Activated T-cell treated with anti-CD3 and anti-CD28 coated beads, Interleukin-2, amount 50 U/mL, for 48 hours (primary cell): ENCODE measurements at regions not wholly inside any gene's neighbourhood (a gene's known extent, or its start where the extent isn't known, plus 50 kb on each side); places are given as distances from the start of the nearest gene placed in this dataset.
"Not testable (repeated sequence)": the region's sequence is repeated elsewhere in the genome, so short reads cannot be mapped to it uniquely, and the experiment has no call there.

Experiments used
- DNase-seq, 2 experiments: peaks; one replicate each; pipeline ENCODE4 v3.0.0-alpha.2; 2020

DNA sequence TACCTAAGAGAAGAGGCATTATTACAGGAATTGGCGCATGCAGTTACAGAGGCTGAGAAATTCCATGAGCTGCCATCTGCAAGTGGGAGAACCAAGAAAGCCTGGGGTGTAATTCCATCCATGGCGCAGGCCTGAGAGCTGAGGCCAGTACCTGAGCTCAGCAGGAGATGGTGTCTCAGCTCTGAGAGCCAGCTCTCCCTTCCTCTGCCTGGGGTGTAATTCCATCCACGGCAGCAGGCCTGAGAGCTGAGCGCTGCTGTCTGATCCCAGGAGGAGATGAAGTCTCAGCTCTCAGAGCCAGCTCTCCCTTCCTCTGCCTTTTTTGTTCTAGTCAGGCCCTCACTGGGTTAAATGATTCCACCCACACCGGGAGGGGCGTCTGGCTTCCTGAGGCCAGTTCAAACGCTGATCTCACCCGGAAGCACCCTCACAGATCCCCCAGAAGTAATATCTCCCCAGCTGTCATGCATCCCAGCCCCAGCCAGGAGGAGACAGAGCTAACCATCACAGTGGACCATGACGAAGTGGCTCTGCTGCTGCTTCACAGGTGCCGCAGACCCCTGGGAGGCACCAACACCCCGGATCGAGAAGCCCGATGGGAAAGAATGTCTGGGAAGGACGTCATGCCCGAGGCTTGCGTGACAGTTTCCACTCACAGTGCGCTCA, 4454.9 kb upstream of the TPTE start:
- DNase-seq = not testable (repeated sequence)

DNA sequence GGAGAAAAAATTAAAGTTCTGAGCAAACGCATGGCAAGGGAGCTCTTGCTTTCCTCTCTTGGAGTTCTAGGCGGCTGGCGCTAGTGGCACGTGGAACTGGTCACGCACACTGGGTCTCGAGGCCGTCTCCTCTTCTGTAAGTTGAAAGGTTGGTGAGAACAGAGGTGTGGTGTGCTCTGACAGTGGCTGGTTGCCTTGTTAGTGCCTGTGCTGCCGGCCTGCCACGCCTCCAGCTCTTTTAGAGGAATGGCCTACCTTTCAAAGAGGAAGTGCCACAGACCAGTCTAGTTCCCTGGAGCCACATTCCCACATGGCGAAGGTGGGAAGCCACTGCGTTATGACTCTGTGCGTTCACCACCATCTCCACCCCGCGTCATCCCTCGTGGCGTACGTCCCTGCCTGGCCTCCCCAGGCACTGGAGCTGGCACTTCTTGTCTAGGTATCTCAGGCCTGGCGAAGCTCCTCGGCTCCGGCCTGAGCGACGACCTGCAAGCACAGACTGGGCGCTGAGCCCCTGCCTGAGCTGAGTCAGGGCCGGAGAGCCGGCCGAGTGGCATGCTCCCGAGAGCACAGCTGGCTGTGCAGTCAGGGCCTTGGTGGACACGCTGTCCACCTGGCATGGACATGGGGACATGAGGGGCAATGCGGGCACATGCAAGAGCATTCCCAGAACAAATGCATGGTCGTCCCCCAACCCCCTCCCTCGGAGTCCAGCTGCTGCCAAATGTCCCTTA, 4453.1 kb upstream of the TPTE start:
- DNase-seq = not testable (repeated sequence)

DNA sequence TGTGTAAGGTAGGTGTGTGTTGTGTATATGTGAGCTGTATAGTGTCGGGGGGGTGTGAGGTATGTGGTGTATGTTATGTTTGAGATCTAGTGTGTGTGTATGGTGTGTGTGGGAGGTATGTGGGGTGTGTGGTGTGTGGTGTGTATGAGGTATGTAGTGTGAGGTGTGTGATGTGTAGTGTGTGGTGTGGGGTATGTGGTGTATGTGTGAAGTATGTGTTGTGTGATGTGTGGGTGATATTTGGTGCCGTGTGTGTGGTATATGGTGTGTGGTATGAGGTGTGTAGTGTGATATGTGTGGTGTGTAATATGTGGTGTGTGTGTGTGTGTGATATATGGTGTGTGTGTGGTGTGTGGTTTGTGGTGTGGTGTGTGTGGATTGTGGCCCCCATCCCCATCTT, 4451.2 kb upstream of the TPTE start:
- DNase-seq = not testable (repeated sequence)

DNA sequence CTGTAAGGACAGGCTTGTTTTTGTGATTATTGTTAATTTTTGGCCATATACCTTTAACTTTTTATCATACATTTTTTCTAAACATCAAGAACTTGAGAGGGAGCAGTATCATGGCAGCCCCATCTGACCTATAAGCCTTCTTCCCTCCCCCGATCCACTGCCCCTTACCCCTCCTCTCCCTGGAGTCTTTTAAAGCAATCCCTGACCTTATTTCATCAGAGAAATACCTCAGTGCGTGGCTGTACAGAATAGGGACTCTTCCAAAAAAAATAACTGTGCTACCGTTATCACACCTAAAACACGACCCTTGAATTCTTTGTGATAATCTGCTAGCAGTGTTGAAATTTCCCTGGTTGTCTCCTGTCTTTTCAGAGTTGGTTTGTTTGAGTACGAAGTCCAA, 4448.7 kb upstream of the TPTE start:
- not testable (repeated sequence) for DNase-seq

DNA sequence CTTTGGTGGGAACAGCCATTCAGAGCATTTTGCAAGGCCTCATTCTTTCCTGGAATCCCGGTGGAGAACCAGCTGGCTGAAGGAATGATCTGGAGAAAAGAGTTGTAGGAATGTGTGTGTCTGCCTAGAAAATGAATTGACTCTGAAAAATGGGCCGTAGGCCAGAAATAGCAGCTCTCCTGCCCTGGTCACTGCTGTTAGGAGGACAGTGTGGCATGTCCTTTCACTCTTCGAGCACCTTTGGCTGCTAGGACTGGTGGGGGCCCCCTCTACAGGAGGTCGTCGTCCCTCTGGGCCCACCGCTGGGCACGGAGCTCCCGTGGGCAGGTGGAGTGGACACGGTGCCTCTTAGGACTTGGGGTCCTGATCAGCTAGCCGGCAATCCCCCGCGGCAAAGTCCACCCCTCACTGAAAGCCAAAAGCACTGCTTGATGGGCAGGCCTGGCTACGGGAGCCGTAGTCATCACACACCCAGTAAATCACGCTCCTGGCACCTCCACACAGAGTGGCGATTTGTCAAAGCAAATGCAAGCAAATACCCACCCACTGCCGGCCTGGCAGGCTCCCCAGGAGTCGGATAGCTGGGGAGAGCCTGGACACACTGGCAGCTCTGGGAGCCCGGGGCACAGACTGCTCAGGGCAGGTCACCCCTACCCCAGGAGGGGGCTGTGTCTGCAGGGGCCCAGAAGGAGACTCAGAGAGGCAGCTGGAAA, 4447.2 kb upstream of the TPTE start:
- not testable (repeated sequence) for DNase-seq

DNA sequence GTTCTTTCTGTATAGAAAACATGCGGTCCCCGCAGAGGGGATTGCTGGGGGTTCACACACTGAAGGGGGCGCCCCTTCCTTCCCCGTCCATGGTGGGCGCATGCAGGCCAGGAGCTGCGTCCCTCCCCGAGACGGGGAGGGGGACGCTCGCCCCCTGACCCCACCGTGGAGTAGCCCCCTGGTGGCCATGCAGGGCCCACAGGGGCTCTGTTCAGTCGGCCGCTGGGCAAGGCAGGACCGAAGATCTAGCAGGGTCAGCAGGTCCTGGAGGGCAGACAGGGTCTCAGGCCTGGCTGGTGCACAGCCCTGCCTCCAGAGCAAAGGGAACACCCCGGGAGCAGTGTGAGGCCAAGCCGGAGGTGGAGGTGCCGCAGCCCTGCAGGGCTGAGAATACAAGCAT, 4446.4 kb upstream of the TPTE start:
- DNase-seq = not testable (repeated sequence)

DNA sequence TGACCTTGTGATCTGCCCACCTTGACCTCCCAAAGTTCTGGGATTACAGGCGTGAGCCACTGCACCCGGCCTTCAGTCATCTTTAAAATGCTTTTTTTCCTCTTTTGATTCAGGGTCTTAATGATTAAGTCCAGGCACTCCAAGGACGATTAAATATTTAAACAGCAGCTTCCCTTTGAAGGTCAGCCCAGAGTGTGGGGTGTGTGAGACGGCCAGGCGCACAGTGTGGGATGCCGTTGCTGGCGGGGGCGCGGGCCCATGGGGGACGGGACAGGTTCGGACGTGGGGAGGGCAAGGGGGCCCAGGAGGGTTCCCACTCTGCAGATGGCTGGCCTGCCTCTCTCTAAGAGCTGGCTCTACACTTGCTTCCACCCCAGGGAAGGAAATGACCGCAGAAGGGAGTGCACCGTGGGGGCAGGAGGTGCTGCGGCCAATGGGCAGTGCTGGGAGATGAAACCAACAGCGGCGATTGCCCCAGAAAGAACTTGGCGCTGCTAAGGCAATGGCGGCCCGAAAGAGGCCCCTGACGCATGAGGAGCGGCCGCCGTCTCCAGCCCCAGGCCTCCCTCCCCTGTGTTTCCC, 4445.7 kb upstream of the TPTE start:
- DNase-seq = not testable (repeated sequence)

DNA sequence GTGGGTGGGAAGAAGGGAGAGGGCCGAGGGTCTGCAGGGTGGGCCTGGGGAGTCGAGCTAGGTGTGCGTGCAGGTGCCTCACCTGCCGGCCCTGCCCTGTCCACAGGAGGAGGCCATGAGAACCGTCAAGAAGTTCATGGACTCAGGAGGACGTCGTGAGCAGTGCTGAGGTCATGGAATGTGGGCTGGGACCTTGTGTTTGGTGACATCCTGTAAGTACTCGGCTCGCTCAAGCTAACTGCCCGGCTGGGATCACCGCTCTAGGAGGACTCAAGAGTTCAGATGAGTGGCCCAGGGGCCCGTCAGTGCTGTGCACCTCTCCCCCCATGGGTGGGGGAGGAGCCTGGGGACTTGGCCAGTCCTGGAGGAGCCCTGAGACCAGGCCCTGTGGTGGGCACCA, 4444.0 kb upstream of the TPTE start:
- not testable (repeated sequence) for DNase-seq

DNA sequence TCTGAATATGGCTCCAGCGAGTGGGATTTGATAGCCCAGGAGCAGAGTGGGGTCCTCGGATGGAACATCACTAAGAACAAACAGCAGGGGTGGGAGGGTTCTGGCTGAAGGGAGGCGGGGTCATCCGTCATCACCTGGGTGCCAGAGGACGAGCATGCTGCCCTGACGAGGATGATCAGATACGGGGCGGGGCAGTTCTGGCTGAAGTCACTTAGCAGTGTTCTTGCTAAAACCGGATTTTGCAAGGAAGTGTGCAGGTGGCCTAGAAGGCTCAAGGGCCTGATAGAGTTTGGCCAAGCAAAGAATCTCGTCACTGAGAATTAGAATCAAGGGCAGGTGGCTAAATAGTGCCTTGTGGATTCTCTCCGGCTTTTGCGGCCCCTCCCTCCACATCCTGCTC, 4442.5 kb upstream of the TPTE start:
- not testable (repeated sequence) for DNase-seq

DNA sequence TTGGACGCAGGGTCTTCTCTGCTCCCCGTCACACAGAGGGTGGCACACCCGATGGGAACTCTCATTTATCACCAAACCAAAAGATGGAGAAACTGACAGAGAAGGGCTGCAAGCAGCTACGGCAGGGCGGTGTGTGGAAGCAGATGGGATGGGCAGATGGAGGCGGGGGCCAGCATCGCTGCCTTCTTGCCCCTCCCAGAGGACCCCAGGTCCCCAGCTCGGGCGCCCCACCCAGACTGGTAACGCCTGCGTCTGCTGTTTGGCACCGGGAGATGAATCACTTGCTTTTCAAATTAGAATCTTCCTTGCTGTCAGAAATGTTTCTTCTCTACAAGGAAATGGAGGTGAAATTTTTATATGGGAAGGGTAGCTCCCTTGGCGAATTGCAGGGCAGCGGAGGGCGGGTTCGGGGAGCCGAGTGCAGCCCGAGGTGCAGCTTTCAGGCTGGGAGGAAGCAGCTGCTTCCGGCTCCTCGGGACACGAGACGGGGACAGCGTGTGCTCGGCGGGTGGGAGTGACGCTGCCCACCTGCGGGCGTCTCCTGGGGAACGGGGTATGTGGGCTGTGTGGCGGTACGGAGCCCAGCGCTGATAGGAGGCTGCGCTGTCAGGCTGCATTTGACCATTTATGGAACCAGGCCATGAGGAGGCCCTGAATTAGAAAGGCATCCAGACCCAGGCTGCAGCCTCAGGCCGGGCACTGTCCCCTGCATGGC, 4440.3 kb upstream of the TPTE start:
- DNase-seq = not testable (repeated sequence)

DNA sequence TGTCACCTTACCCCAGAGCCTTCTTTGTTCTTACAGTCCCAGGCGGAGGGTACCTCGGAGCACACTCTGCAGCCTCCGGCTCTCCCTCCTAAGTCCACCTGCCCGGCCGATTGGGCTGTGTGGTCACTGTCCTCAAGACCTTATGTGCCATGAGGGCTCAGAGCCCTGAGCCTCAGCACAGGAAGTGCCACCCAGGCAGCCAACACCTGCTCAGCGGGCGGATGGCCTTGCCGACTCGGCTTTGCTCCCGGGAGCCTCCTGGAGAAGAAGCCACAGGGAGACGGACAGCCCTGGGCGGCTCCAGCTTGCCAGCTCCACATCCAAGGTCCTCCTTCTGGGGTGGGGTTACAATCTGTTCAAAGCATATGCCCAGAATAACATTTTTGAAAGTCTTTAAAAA, 4439.2 kb upstream of the TPTE start:
- not testable (repeated sequence) for DNase-seq

DNA sequence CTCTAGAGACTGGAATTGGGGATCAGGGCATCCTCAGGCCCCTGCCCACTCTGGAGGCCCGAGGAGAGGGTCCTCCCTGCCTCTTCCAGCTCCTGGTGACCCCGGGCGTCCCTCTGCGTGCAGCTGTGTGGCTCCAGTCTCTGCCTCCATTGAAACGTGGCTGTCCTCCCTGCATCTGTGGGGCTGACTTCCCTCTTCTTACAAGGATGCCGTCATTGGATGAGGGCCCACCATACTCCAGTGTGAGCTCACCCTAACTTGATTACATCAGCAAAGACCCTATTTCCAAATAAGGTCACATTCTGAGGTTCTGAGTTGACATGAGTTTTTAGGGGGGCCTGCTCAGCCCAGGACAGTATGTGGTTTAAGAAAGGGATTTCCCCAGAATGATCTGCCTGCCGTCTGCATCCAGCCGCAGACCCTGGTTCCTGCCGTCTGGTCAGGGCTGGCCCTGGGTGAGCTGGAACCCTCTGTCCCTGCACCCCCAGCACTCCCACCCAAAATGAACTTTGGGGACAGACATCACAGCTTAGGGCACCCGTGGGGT, 4437.7 kb upstream of the TPTE start:
- DNase-seq = not testable (repeated sequence)

DNA sequence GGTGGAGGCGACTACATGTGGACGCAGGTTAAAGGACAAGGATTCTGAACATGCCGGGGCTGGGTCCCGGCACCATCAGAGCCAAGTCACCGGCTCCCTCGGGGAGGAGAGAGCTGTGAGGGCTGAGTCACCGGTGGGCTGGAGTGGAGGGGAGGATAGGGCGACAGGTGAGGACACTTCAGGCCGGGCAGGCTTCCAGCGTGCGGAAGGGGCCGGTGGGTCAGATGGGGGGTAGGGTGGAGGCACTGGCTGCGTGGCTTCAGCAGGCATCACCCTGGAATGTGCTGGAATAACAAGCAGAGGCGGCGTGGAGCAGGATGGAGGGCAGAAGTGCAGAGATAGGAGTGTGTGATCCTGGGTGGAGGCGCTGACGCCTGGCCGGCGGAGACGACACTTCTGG, 4435.3 kb upstream of the TPTE start:
- not testable (repeated sequence) for DNase-seq

DNA sequence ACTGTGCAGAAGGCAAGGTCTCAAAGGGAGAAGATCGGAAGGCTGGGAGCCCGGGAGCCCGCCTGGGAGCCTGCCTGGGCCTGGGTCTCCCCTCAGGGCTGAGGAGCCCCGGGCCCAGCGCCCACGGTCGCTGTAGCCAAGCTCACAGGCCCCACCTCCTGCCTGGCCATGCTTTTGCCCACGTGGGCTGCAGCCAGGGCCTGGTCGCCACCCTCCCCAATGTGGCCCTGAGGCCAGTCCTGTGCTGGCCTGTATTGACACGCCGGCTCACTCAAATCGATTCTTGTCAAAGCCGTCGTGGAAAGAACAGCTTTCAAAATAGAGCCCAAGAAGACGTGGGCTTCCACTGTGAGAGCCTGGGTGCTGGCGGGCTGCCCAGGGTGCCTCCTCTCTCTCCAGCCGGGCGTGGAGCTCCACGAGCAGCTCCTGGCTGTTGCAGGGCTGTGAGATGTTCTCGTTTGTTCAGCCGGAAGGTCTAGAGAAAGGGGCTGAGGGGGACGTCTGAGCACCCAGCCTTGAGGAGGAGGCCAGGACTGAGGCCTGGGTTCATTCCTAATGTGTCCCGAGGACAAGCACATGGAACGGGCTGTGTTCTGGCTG, 4433.7 kb upstream of the TPTE start:
- DNase-seq = not testable (repeated sequence)

DNA sequence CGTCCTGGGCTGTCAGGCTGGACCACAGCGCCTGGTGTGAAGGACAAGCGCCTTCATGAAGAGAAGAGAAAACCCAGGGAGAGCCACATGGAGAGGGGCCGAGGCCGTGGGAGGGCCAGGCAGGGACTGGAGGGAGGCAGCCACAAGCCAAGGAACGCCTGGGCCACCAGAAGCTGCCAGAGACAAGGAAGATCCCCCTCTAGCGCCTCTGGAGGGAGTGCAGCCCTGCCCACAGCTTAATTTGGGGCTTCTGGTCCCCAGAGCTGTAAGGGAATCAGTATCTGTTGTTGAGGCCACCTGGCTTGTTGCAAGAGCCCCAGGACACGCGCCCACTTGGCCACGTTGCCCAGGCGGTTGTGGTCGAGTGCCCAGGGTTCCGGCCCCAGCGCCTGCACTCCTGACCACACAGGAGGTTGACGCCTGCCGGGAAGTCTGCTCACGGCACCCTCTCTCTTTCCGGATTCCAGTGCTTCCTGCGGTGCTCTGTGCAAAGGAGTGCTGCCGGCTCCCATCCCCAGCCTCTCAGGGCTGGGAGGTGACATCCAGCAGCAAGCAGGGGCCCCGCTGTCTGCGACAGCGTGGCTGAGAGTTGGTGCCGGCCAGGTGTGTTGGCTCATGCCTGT, 4431.0 kb upstream of the TPTE start:
- not testable (repeated sequence) for DNase-seq

DNA sequence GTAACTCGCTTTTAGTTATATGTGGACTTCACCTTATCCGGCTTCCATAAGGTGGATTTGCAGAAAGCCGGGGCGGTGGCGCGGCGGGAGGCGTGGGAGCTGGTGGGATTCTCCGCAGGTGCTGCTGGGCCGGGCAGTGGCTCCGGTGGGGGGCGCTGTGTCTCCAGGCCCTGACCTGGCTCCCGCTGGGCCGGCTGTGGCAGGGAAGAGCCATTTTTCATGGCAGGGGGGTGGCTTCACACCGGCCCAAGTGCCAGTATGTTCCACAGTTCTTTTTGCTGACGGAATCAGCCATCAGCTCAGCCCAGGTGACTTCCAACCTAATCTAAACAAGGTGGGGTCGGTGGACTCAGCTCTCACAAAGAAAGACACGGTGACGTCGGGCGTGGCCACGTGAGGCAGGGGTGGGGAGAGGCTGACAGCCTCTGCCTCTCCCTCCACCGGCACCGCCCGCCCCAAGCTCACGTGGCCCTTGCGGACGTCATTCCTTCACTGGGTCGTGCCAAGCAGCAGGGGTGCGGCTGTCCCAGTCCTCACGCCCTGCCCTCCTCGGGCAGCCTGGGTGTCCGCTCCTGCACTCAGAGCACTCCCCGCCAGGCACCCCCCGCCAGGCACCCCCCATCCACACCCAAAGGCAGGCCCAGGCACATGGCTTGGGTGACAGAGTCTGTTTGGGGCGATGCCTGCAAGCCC, 4429.9 kb upstream of the TPTE start:
- not testable (repeated sequence) for DNase-seq

DNA sequence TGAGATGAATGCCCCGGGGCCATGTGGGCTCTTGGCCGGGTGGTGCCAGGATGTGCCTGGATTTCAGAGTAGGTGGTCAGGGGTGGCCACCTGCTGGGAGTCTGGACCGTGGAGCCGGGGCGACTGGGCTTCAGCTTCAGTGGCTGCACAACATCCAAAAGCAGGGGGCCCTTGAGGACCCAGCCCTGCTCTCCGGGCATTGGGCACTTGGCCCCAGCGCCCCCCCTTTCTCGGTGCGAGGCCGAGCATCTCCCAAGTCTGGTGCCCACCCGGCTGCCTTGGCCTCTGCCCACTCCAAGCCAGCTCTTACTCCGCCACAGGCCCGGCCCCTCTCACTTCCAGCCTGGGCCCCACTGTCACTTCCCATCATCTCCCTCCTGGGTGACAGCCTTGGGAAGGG, 4429.0 kb upstream of the TPTE start:
- DNase-seq = not testable (repeated sequence)

DNA sequence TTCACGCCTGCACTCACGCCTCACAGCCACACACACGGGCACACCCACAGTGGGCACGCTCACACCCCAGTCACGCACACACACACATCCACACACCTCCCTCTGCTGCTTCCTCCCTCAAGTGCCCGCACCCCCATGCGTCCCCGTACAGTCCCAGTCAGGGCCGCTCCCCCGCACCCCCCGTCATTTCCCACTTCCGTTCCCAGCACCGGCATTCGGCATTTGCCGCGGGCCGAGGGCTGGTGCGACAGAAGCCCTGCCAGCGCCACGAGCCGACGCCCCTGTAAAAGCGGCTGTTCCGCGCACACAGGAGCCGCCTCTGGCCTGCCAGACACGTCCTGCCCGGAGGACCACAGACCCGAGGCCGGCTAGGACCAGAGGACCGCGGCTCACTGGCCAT, 4428.0 kb upstream of the TPTE start:
- DNase-seq = not testable (repeated sequence)

DNA sequence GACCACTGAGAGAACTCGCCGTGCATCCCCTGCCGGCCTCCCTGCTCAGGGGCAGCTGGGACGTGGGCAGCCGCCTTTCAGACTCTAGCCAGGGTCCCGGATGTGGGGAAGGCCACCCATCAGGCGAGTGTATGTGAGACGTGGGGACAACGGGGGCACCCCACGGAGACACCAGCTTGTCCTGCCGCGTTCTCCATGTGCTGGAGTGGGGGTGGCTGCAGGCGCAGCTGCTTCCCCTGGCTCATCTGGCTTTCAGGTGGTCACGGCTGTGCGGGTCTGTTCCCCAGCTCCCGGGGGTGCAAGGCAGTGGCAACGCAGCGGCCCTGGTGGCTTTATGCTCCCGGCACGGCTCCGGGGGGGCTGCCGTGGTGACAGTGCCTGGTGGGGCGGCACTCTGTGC, 4427.5 kb upstream of the TPTE start:
- not testable (repeated sequence) for DNase-seq

DNA sequence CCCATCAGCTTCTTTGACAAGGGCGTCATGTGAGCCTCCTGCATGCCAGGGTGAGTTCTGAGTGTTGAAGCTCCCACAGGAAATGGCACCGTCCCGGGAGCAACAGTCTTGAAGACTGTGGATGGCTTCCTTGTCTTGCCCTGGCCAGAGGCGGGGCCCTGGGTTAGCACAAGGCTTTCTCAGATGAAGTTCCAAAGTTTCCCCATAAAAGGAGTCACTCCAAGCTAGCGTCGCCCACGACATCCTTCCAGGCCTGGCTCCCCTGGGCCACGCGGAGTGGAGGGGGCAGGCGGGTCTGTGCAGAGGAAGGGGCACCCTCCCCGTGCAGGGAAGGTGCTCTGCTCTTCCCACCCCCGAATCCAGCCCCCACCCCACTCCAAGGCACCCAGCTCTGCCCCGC, 4426.1 kb upstream of the TPTE start:
- not testable (repeated sequence) for DNase-seq
